SK-N-SH (cell line): ENCODE measurements at regions not wholly inside any gene's neighbourhood (a gene's known extent, or its start where the extent isn't known, plus 50 kb on each side); places are given as distances from the start of the nearest gene placed in this dataset.

Source experiments
- CHD2 ChIP-seq: fragments of 150-350 bp; IDR thresholded peaks from 2 replicates; pipeline ENCODE4 v1.6.1; 2018; ENCODE audit warnings: low read length; ENCODE audit not compliant: partially characterized antibody
- FOXJ3 ChIP-seq: sonication (generic); formaldehyde crosslinking; IDR thresholded peaks from 2 replicates; pipeline ENCODE4 v1.5.1; 2020; ENCODE audit warnings: mild to moderate bottlenecking, missing genetic modification reagents
- JUND ChIP-seq: IDR thresholded peaks from 2 replicates; pipeline ENCODE4 v1.4.0; 2012
- MEF2A ChIP-seq: IDR thresholded peaks from 2 replicates; pipeline ENCODE4 v1.4.0; 2012; ENCODE audit warnings: low read depth, borderline replicate concordance
- RCOR1 ChIP-seq: fragments of 150-350 bp; IDR thresholded peaks from 2 replicates; pipeline ENCODE4 v1.6.1; 2017; ENCODE audit warnings: antibody characterized with exemption, low read length
- RFX5 ChIP-seq: IDR thresholded peaks from 2 replicates; pipeline ENCODE4 v1.6.1; 2012; ENCODE audit warnings: mild to moderate bottlenecking, improper control_type of control experiment, low read length
- TAF1 ChIP-seq: IDR thresholded peaks from 2 replicates; pipeline ENCODE4 v1.6.1; 2012; ENCODE audit warnings: low read depth, mild to moderate bottlenecking, low read length, moderate library complexity, borderline replicate concordance
- YY1 ChIP-seq: IDR thresholded peaks from 2 replicates; pipeline ENCODE4 v1.4.0; 2012; ENCODE audit warnings: low read depth, mild to moderate bottlenecking
- TF ChIP-seq, protein P1 (sequence below): fragments of 150-350 bp; IDR thresholded peaks from 2 replicates; pipeline ENCODE4 v1.6.1; 2017; ENCODE audit warnings: antibody characterized with exemption, low read length, low read depth, borderline replicate concordance
- TF ChIP-seq, protein P2 (sequence below): fragments of 200-600 bp; sonication (generic); IDR thresholded peaks from 2 replicates; pipeline ENCODE4 v1.6.1; 2017; ENCODE audit warnings: antibody characterized with exemption, mild to moderate bottlenecking, moderate library complexity

DNA sequence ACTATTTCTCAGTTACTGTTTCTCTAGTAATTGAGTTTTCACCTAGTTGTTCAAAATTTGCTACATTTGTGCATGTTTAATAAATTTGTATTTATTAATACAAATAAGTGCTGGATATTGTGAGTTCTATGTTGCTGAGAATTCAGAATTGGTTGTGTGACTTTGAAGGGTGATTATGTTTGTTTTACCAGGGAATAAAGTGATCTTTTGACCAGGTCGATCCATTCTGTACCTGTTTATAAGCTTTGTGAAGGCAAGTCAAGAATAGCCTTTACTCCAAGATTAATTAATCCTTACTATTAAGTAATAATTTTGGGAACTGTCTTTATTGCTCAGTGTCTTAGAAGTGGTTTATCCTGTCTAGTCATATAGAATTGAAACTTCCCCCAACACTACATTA lies 230.0 kb upstream of the GYPC start:
- TF ChIP-seq JUND (no peak), TAF1 (no peak), MEF2A (no peak), CHD2 (no peak), RCOR1 (no peak), FOXJ3 (CRISPR knock-in tag) (no peak), YY1 (no peak), RFX5 (no peak)
- TF ChIP-seq, protein P1, sequence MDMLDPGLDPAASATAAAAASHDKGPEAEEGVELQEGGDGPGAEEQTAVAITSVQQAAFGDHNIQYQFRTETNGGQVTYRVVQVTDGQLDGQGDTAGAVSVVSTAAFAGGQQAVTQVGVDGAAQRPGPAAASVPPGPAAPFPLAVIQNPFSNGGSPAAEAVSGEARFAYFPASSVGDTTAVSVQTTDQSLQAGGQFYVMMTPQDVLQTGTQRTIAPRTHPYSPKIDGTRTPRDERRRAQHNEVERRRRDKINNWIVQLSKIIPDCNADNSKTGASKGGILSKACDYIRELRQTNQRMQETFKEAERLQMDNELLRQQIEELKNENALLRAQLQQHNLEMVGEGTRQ: no peak
- TF ChIP-seq, protein P2, sequence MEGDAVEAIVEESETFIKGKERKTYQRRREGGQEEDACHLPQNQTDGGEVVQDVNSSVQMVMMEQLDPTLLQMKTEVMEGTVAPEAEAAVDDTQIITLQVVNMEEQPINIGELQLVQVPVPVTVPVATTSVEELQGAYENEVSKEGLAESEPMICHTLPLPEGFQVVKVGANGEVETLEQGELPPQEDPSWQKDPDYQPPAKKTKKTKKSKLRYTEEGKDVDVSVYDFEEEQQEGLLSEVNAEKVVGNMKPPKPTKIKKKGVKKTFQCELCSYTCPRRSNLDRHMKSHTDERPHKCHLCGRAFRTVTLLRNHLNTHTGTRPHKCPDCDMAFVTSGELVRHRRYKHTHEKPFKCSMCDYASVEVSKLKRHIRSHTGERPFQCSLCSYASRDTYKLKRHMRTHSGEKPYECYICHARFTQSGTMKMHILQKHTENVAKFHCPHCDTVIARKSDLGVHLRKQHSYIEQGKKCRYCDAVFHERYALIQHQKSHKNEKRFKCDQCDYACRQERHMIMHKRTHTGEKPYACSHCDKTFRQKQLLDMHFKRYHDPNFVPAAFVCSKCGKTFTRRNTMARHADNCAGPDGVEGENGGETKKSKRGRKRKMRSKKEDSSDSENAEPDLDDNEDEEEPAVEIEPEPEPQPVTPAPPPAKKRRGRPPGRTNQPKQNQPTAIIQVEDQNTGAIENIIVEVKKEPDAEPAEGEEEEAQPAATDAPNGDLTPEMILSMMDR: no peak
